Activated CD8-positive, alpha-beta memory T cell treated with anti-CD3 and anti-CD28 coated beads, Interleukin-2, amount 50 U/mL, for 24 hours (primary cell): ENCODE measurements at regions not wholly inside any gene's neighbourhood (a gene's known extent, or its start where the extent isn't known, plus 50 kb on each side); places are given as distances from the start of the nearest gene placed in this dataset.

Experiments
- DNase-seq: peaks from one replicate; pipeline ENCODE4 v3.0.0-alpha.2; 2020; ENCODE audit errors: extremely low read depth

DNA sequence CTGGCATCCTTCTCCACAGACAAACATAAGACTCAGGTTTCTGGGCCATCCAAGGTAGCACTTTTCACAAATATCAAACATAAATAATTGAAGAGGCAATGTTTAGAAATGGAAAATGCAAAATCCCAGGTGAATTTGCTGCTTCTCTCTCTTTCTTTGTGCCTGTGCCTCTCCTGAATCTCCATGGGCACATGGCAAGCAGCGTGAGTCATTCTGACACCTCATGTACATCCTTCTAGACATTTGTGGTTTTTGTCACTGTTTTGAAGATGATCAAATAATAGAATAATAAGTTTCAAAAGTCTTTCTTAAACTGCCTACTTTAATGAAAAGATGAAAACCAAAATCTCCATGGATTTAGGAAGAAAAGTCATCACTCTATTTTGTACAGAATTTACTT lies 60.3 kb upstream of the RAB11FIP2 start:
- no peak for DNase-seq

DNA sequence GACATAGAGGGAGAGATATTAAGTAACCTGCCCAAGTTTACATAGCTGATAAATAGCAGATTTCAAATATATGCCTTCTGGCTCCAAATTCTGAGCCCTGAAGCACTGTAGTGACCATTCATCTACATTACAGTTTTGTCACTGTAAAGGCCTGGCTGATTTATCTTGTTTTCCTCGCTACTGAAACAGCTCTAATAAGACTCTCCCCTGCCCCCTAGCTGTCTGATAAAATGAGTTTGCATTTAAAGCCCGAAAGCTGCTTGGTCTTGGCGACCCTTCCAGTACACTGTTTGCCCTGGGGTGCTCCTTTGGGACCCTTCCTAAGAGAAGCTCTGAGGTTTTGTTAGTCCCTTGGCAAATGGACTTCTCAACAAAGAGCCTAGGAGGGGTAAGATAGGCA lies 59.7 kb upstream of the RAB11FIP2 start:
- DNase-seq = no peak

DNA sequence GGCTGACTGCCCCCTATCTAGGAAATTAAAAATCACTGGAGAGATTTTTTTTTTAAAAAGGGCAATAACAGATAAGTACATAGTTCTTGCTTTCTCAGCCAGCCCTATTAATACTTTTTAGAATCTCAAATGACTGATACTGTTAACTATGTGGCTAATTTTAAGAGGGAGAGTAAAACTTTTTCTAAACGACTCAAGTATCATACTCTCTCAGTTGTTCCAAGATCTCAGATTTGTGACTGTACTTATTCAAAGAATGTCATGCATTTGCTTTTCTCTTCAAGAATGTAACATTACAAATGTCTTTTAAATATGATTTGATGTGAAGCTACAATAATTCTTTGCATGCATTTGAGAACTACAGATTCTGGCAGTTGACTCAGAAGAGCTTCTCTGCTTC lies 55.4 kb upstream of the RAB11FIP2 start:
- no peak for DNase-seq

DNA sequence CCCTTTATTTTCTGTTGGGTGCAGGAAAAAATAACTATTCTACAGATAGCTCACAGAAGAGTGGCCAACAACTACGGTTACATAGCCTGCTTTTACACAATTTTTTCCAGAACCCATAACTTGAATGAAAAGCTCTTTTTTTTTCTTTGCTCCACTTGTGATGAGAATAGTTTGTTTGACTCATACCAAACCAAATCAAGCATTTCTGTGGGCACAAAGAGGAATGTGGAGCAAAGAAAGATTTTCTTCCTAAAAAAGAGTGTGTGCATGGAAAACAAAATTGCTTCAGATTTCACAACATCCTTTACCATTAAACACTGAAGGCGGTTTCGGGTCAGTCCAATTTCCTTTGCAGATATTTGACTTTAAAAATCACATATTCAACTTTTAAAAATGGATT lies 54.8 kb upstream of the RAB11FIP2 start:
- DNase-seq = no peak
